AG04450 (cell line): ENCODE measurements at regions not wholly inside any gene's neighbourhood (a gene's known extent, or its start where the extent isn't known, plus 50 kb on each side); places are given as distances from the start of the nearest gene placed in this dataset.

ENCODE experiments used
- CTCF ChIA-PET: fragments of 300-600, 350-600 bp; formaldehyde crosslinking; extraction: SDS; loops from one replicate; lab custom pipeline; 2022; ENCODE audit warnings: antibody characterized with exemption, inconsistent platforms; lab: Charles Lee
- POLR2A ChIA-PET: fragments of 350-600 bp; formaldehyde crosslinking; extraction: SDS; loops from one replicate; lab custom pipeline; 2021; ENCODE audit warnings: antibody characterized with exemption, inconsistent platforms; lab: Yijun Ruan, JAX
- DNase-seq: peaks from one replicate; pipeline ENCODE4 v3.0.0-alpha.2; 2011; ENCODE audit warnings: low read depth, low spot score
- H3K27ac ChIP-seq: one replicate; pipeline ENCODE4 v1.5.1; 2012; ENCODE audit warnings: low read depth, low read length, control low read depth
- H3K27me3 ChIP-seq: one replicate; pipeline ENCODE4 v1.6.0; 2012; ENCODE audit warnings: low read length; ENCODE audit not compliant: control insufficient read depth, insufficient read depth
- H3K4me3 ChIP-seq: 2 replicates; pipeline ENCODE4 v1.5.1; 2011; ENCODE audit warnings: mild to moderate bottlenecking, low read depth, low read length, control low read depth
- H3K9me3 ChIP-seq: 2 replicates; pipeline ENCODE4 v1.5.1; 2012; ENCODE audit warnings: low read length; ENCODE audit not compliant: control insufficient read depth, insufficient read depth
- TF ChIP-seq, protein P1 (sequence below): IDR thresholded peaks from 2 replicates; pipeline ENCODE4 v1.5.1; 2011; ENCODE audit warnings: low read depth, low read length, control low read depth, inconsistent platforms

DNA sequence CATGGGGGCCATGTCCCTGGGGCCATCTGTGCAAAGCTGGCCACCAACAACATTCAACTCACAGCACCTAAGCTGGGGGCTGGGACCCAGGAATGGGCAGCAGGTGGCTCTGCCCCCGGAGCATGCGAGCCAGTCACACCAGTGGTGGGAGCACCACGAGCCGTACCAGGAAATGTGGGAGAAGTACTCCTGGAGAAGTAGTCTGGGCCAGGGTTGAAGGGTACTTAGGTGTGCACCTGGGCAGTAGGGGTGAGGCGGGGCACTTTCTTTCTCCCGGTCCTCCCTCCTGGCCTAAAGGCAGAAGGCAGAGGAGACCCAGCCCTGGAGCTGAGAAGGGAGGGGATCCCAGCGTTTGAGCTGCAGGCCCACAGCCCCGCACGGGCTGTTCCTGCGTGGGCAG lies 94.2 kb downstream of the PLXNA1 start:
- CTCF ChIA-PET: no interaction called here
- DNase-seq: no peak
- peaks cover 11% of the 10 kb centered on the region for H3K27me3 ChIP-seq
- POLR2A ChIA-PET: no interaction called here
- no peak overlapping the region for H3K4me3 ChIP-seq
- peaks cover 9% of the 10 kb centered on the region; the same call in 1 of the 2 replicates for H3K9me3 ChIP-seq
- H3K27ac ChIP-seq: no peak overlapping the region
- TF ChIP-seq, protein P1, sequence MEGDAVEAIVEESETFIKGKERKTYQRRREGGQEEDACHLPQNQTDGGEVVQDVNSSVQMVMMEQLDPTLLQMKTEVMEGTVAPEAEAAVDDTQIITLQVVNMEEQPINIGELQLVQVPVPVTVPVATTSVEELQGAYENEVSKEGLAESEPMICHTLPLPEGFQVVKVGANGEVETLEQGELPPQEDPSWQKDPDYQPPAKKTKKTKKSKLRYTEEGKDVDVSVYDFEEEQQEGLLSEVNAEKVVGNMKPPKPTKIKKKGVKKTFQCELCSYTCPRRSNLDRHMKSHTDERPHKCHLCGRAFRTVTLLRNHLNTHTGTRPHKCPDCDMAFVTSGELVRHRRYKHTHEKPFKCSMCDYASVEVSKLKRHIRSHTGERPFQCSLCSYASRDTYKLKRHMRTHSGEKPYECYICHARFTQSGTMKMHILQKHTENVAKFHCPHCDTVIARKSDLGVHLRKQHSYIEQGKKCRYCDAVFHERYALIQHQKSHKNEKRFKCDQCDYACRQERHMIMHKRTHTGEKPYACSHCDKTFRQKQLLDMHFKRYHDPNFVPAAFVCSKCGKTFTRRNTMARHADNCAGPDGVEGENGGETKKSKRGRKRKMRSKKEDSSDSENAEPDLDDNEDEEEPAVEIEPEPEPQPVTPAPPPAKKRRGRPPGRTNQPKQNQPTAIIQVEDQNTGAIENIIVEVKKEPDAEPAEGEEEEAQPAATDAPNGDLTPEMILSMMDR: no peak

DNA sequence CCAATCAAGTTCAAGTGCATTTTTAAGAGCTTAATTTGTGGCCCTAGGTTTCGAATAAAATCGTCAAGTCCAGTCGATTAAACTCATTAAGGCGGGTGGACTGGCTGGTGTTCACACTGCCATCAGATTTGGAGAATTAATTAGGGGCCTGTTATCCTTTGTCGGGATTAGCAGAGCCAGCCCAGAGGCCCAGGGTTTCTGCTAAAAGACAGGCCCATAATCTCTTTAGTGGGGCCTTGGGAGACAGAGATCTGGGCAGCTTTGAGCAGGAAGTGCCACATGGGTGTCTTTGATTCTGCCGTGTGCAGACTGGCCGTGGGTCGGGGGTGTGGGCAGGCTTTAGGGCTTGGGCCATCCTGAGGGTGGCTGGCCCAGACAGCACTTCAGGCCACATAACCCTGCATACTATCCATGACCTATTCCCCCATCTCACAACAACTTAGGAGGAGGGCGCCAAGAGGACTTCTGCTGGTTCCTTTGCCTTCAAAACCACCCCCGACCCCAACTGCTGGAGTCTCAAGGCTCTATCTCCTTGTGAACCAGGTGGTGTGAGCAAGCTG lies 94.7 kb downstream of the PLXNA1 start:
- POLR2A ChIA-PET: no interaction called here
- peaks cover 9% of the 10 kb centered on the region; the same call in 1 of the 2 replicates for H3K9me3 ChIP-seq
- no peak overlapping the region for H3K4me3 ChIP-seq
- TF ChIP-seq, protein P1: no peak
- CTCF ChIA-PET: no interaction called here
- no peak for DNase-seq
- no peak overlapping the region for H3K27ac ChIP-seq
- H3K27me3 ChIP-seq: peaks cover 11% of the 10 kb centered on the region

DNA sequence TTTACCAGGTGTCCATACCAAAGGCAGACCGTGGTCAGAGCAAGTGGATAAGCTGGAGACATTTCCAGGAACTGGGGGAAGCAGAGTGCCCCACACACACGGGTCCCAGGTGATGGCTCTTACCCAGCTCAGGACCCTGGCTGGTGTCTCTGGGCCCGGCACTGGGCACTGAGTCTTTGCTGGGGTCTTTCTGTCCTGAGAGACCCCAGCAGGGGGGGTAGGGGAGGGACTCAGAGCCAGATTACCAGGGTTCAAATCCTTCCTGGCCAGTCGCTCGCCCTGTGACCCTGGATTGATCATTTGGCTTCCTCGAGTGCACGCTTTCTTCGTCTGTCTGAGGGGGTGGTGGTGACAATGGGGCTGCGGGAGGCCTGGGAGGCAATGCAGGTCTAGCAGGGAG lies 95.7 kb downstream of the PLXNA1 start:
- CTCF ChIA-PET: no interaction called here
- TF ChIP-seq, protein P1: no peak

DNA sequence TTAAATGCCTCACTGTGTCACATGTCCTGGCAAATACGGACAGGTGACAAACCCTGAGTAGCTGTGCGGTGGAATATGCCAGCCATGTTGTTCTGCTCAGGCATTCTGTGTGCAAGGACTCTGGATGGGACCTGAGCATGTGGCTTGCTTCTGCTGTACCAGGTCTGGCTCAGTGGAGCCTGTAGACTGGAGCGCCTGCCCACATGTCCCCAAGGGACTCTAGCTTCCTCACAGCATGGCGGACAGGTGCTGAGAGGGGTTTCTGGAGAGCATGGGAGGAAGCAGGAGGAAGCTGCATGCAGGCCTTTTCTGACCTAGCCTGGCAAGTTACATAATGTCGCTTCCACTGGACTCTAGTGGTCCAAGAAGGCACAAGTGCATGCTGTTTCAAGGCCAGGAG lies 96.3 kb downstream of the PLXNA1 start:
- CTCF ChIA-PET: interaction anchor here (1.2 kb wide), 1 partner anchor 377 kb away, joined by 3 read pairs; no protein-coding TSS in a partner anchor
- H3K27ac ChIP-seq: no peak overlapping the region
- POLR2A ChIA-PET: no interaction called here
- TF ChIP-seq, protein P1: no peak
- DNase-seq: no peak
- H3K9me3 ChIP-seq: peaks cover 9% of the 10 kb centered on the region; the same call in 1 of the 2 replicates
- no peak overlapping the region for H3K4me3 ChIP-seq
- H3K27me3 ChIP-seq: peaks cover 11% of the 10 kb centered on the region

More for the DNA sequence above, 95.7 kb downstream of the PLXNA1 start:
- no peak for DNase-seq
- Histone ChIP-seq H3K4me3 (no peak overlapping the region), H3K27ac (no peak overlapping the region), H3K27me3 (peaks cover 11% of the 10 kb centered on the region), H3K9me3 (peaks cover 9% of the 10 kb centered on the region; the same call in 1 of the 2 replicates)
- POLR2A ChIA-PET: no interaction called here

DNA sequence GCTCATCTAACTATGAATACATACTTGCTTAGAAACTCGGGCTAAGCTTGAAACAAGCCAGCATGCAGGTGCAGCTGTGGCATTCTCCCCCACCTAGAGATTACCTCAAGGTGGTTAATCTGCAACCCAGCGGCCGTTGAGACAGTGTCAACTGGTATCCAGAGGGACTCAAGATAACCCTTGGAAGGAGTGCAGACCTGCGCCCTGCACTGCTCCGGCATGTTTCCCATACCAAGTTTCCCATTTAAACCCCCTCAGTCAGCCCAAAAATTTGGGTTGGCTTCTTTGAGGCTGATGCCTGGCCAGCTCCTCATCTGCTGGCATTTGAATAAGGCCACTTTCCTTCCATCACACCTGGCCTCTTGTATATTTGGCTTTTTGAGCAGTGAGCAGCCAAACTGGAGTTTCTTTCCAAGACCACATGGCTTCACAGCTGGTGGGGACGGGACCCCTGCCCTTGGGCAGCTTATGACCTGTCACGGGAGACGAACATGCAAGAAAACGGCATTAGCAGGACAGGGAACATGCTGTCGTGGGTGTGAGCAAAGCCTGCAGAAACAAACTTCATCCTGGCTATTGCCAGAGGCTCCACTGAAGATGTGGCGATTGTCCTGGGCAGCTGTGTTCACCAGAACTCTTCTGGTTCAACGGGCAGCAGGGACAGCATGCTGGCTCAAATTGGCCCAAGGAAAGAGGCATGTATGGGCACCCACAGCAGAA lies 98.2 kb downstream of the PLXNA1 start:
- TF ChIP-seq, protein P1: no peak
- Histone ChIP-seq H3K9me3 (peaks cover 4% of the 10 kb centered on the region; the same call in 1 of the 2 replicates), H3K27ac (no peak overlapping the region), H3K27me3 (peaks cover 8% of the 10 kb centered on the region), H3K4me3 (no peak overlapping the region)
- ChIA-PET POLR2A (no interaction called here), CTCF (no interaction called here)
- DNase-seq: no peak
